ENCODE measurements at regions not wholly inside any gene's neighbourhood (a gene's known extent, or its start where the extent isn't known, plus 50 kb on each side); places are given as distances from the start of the nearest gene placed in this dataset.

GRCh38 chr13:79226938-79227337 lies 179.1 kb downstream of the RBM26 start:
- H3K9ac ChIP-seq (ENCODE audit: low read length), result no peak overlapping the region
- no peak overlapping the region for H2AFZ ChIP-seq (ENCODE audit: low read depth, low read length)
- no peaks in the 10 kb centered on the region for H3F3A ChIP-seq (ENCODE audit: insufficient read depth, low read length, poor library complexity, severe bottlenecking)
- H3K4me2 ChIP-seq (ENCODE audit: low read length), result no peak overlapping the region
- no peaks in the 10 kb centered on the region for H3K36me3 ChIP-seq (ENCODE audit: insufficient read depth, low read length)
- H4K20me1 ChIP-seq (ENCODE audit: insufficient read depth), result no peaks in the 10 kb centered on the region
- H3K27me3 ChIP-seq (ENCODE audit: insufficient read depth, low read depth, low read length), result no peaks in the 10 kb centered on the region
- H3K9me2 ChIP-seq (ENCODE audit: insufficient read depth, low read length), result no peaks in the 10 kb centered on the region
- TF ChIP-seq EZH2 (IDR thresholded peaks at IDR 0.05; ENCODE audit: borderline replicate concordance, insufficient read depth, low read length, poor library complexity, severe bottlenecking) (no peak), RAD21 (conservative IDR thresholded peaks at IDR 0.05) (no peak), REST (IDR thresholded peaks at IDR 0.05; ENCODE audit: borderline replicate concordance) (no peak), SMC3 (conservative IDR thresholded peaks at IDR 0.05; ENCODE audit: poor library complexity) (no peak), POLR2AphosphoS5 (IDR thresholded peaks at IDR 0.05) (no peak), EP300 (conservative IDR thresholded peaks at IDR 0.05; ENCODE audit: poor library complexity, severe bottlenecking) (no peak), MXI1 (conservative IDR thresholded peaks at IDR 0.05; ENCODE audit: poor library complexity, severe bottlenecking) (no peak), TAF1 (IDR thresholded peaks at IDR 0.05; ENCODE audit: low read depth) (no peak), CTCF (IDR thresholded peaks at IDR 0.05; ENCODE audit: poor library complexity, severe bottlenecking) (no peak)
- no peak overlapping the region for H3K27ac ChIP-seq (ENCODE audit: low read length)
- no peaks in the 10 kb centered on the region for H3K79me2 ChIP-seq (replicated peaks; ENCODE audit: insufficient read depth, low read length)
- no peak overlapping the region for H3K4me3 ChIP-seq (ENCODE audit: low read length)
- H3K9me3 ChIP-seq (ENCODE audit: low read length), result no peaks in the 10 kb centered on the region

DNA sequence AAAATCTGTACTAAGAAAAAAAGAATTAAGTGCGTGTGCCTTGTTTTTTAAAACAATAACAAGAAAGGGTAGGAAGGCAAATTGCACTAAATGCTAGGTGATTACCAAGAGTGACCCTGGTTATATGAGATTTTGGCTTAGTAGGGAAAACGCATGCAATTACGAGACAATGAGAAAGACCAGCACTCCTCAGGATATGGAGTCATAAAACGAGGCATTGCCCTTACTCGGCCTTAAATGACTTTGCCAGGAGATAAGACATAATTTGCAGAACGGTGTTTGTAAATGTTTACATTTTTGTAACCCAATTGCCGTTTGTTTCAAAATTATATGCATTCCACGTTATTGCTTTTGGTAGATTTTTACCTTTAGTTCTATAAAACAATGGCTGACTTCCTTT lies 179.8 kb downstream of the RBM26 start:
- Histone ChIP-seq H3K4me2 (ENCODE audit: low read length) (no peak overlapping the region), H3K9me3 (ENCODE audit: low read length) (no peaks in the 10 kb centered on the region), H3K9me2 (ENCODE audit: insufficient read depth, low read length) (no peaks in the 10 kb centered on the region), H3K4me3 (ENCODE audit: low read length) (no peak overlapping the region), H3K27me3 (ENCODE audit: insufficient read depth, low read depth, low read length) (no peaks in the 10 kb centered on the region), H3K79me2 (replicated peaks; ENCODE audit: insufficient read depth, low read length) (no peaks in the 10 kb centered on the region), H2AFZ (ENCODE audit: low read depth, low read length) (no peak overlapping the region), H3K27ac (ENCODE audit: low read length) (no peak overlapping the region), H3K9ac (ENCODE audit: low read length) (no peak overlapping the region), H3F3A (ENCODE audit: insufficient read depth, low read length, poor library complexity, severe bottlenecking) (no peaks in the 10 kb centered on the region), H4K20me1 (ENCODE audit: insufficient read depth) (no peaks in the 10 kb centered on the region), H3K36me3 (ENCODE audit: insufficient read depth, low read length) (no peaks in the 10 kb centered on the region)
- TF ChIP-seq RAD21 (conservative IDR thresholded peaks at IDR 0.05), result no peak
- no peak for TF ChIP-seq POLR2AphosphoS5 (IDR thresholded peaks at IDR 0.05)
- TF ChIP-seq EP300 (conservative IDR thresholded peaks at IDR 0.05; ENCODE audit: poor library complexity, severe bottlenecking), result no peak
- TF ChIP-seq SMC3 (conservative IDR thresholded peaks at IDR 0.05; ENCODE audit: poor library complexity), result no peak
- no peak for TF ChIP-seq CTCF (IDR thresholded peaks at IDR 0.05; ENCODE audit: poor library complexity, severe bottlenecking)
- TF ChIP-seq EZH2 (IDR thresholded peaks at IDR 0.05; ENCODE audit: borderline replicate concordance, insufficient read depth, low read length, poor library complexity, severe bottlenecking), result no peak
- TF ChIP-seq TAF1 (IDR thresholded peaks at IDR 0.05; ENCODE audit: low read depth), result no peak
- TF ChIP-seq REST (IDR thresholded peaks at IDR 0.05; ENCODE audit: borderline replicate concordance), result no peak
- no peak for TF ChIP-seq MXI1 (conservative IDR thresholded peaks at IDR 0.05; ENCODE audit: poor library complexity, severe bottlenecking)
